Breast epithelium (tissue), 3 donors: ENCODE measurements at regions not wholly inside any gene's neighbourhood (a gene's known extent, or its start where the extent isn't known, plus 50 kb on each side); places are given as distances from the start of the nearest gene placed in this dataset.

Source experiments
- CTCF ChIP-seq, 3 donors: fragments of 450-650 bp; IDR thresholded peaks; one replicate each; pipeline ENCODE4 v1.5.1; 2016 to 2017; ENCODE audit warnings: antibody characterized with exemption in 3 of 3, mild to moderate bottlenecking in 3 of 3, moderate library complexity in 3 of 3
- POLR2A ChIP-seq: fragments of 450-650 bp; IDR thresholded peaks from one replicate; pipeline ENCODE4 v1.6.1; 2016; ENCODE audit warnings: antibody characterized with exemption, mild to moderate bottlenecking, moderate library complexity

- TF ChIP-seq CTCF (IDR thresholded peaks at IDR 0.05) (no peak), POLR2A (no peak)
Observed at GRCh38 chr4:137934911-137935310, 307.2 kb downstream of the SLC7A11 start.
